ENCODE measurements at regions not wholly inside any gene's neighbourhood (a gene's known extent, or its start where the extent isn't known, plus 50 kb on each side); places are given as distances from the start of the nearest gene placed in this dataset.

DNA sequence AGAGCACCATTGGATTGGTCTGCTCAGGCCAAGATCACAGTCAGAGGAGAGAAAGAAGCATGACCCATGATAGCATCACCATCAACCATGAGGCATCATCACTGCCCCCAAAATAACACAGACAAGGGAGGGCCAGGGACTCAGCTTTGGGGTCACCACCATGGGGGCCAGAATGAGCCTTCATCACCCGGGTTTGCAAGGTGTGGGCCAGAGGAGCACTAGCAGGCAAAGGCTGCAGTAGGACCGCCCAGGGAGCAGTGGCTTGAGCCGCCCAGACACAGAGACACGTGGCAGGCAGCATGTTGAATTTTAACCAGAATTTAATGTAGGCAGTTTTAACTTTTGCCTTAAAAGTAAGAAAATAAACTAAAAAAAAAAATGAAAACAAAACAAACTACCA lies 53.7 kb upstream of the TMPRSS2 start:
- no peak overlapping the region for H3K27ac ChIP-seq
- intact Hi-C loops (cut with DNase I), result no loop called here
- no peak for ATAC-seq

DNA sequence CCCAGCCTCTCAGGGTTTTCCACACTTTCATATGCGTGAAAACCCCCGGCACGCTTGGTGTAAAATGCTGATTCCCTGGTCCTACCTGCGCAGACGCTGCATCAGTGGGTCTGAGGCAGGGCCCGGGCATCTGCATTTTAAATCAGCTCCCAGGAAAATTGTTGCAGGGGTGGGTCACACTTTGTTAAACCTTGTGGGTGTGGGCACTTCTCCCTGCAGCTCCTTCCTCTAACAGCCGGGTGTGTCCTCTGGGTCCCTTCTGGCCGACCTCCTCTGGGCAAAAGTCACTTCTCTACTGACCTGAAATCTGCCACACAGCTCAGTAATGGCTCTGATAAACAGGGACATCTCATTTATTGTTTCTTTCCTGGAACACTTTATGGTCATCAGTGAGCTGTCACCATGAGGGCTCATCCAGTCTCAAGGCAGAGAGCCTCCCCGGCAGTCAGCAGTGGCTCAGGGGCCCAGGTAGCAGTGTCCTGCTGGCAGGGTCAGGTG lies 52.8 kb upstream of the TMPRSS2 start:
- intact Hi-C loops (cut with DNase I), result no loop called here
- no peak for DNase-seq
- no peak for ATAC-seq
- Histone ChIP-seq H3K36me3 (replicated peaks in 1 of 2; ENCODE audit: insufficient read depth in 1 of 2, low read depth in 2 of 2) (no peaks in the 10 kb centered on the region), H3K27ac (no peak overlapping the region), H3K27me3 (no peaks in the 10 kb centered on the region), H3K4me3 (no peak overlapping the region), H3K4me1 (peaks cover 19% of the 10 kb centered on the region), H3K9me3 (no peaks in the 10 kb centered on the region)
- TF ChIP-seq, protein P1, sequence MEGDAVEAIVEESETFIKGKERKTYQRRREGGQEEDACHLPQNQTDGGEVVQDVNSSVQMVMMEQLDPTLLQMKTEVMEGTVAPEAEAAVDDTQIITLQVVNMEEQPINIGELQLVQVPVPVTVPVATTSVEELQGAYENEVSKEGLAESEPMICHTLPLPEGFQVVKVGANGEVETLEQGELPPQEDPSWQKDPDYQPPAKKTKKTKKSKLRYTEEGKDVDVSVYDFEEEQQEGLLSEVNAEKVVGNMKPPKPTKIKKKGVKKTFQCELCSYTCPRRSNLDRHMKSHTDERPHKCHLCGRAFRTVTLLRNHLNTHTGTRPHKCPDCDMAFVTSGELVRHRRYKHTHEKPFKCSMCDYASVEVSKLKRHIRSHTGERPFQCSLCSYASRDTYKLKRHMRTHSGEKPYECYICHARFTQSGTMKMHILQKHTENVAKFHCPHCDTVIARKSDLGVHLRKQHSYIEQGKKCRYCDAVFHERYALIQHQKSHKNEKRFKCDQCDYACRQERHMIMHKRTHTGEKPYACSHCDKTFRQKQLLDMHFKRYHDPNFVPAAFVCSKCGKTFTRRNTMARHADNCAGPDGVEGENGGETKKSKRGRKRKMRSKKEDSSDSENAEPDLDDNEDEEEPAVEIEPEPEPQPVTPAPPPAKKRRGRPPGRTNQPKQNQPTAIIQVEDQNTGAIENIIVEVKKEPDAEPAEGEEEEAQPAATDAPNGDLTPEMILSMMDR (IDR thresholded peaks at IDR 0.05), result no peak
- TF ChIP-seq POLR2A (IDR thresholded peaks at IDR 0.05), result no peak
- WGBS, 2 donors, result 56 to 60% methylated on average over 9 of the region's 9 CpGs

More for the DNA sequence above, 53.7 kb upstream of the TMPRSS2 start:
- 84 to 88% methylated on average over 4 of the region's 4 CpGs for WGBS, 2 donors
- peaks cover 19% of the 10 kb centered on the region for H3K4me1 ChIP-seq
- H3K4me3 ChIP-seq, result no peak overlapping the region
- H3K27me3 ChIP-seq, result no peaks in the 10 kb centered on the region
- H3K36me3 ChIP-seq (replicated peaks in 1 of 2; ENCODE audit: insufficient read depth in 1 of 2, low read depth in 2 of 2), result no peaks in the 10 kb centered on the region
- no peak for DNase-seq
- no peak for TF ChIP-seq POLR2A (IDR thresholded peaks at IDR 0.05)
- TF ChIP-seq, protein P1 (IDR thresholded peaks at IDR 0.05), result no peak
- H3K9me3 ChIP-seq, result no peaks in the 10 kb centered on the region

DNA sequence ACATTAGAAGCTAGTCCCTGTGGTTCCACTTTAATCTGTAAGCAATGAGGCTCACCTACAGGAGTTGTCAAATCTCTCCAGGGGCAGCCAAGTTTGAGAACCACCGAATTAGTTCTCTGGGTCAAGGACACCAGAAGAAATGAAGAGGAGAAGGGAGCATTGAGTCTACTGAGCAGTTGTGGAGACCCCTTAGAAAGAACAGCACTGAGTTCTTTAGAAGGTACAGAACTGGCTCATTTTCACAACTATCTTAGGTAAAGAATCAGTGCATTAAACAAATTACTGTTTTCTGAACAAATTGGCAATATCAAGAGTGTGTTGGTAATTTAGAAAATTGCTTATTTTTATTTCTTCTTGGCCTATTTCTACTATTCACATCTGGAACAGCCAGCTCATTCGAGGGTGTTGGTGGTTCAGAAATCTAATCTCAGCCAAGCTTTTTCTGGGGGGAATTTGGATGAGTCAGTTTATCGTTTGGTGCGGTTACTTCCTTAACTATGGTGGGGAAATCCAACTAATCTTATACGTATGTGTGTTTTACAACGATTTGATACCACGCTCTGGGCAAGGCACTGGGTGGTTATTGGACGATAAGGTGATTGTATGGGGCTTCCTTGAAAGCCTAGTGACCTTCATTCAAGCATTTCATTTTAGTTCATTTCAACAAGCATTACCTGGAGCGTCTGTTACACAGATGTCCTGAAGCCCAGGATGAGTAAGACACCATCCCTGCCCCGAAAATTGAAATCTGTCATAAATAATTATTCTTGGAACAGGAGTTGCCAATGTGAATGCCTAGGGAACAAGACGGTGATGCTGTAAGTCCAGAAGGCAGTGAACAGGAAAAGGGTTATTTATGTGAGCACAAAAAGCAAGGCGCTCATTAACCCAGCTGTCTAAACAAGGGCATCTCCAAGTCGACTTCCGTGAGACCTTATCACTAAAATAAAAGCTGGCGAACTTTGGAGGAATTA lies 52.0 kb upstream of the TMPRSS2 start:
- H3K27me3 ChIP-seq, result no peaks in the 10 kb centered on the region
- TF ChIP-seq POLR2A (IDR thresholded peaks at IDR 0.05), result no peak
- TF ChIP-seq, protein P1 (IDR thresholded peaks at IDR 0.05), result no peak
- H3K36me3 ChIP-seq (replicated peaks in 1 of 2; ENCODE audit: insufficient read depth in 1 of 2, low read depth in 2 of 2), result no peaks in the 10 kb centered on the region
- H3K4me3 ChIP-seq, result no peak overlapping the region
- intact Hi-C loops (cut with DNase I), result no loop called here
- no peaks in the 10 kb centered on the region for H3K9me3 ChIP-seq
- 62 to 65% methylated on average over 15 of the region's 15 CpGs for WGBS, 2 donors
- H3K27ac ChIP-seq, result no peak overlapping the region
- peaks cover 19% of the 10 kb centered on the region for H3K4me1 ChIP-seq
- no peak for DNase-seq
- ATAC-seq, result no peak

DNA sequence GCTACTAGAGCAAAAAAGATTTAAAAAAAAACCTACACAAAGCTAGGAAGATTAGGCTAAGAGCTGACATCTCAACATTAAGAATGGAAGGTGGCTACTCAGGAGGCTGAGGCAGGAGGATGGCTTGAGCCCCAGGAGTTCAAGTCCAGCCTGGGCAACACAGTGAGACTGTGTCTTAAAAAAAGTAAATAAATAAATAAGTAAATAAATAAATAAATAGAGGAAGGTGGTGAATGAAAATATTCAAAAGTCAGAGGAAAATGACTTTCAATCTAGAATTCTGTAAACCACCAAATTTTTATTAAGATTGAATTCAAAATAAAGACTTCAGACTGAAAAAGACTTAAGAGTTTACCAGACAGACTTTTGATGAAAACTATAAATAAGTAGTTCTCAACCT lies 50.9 kb upstream of the TMPRSS2 start:
- no peak for ATAC-seq
- TF ChIP-seq POLR2A (IDR thresholded peaks at IDR 0.05), result no peak
- TF ChIP-seq, protein P1 (IDR thresholded peaks at IDR 0.05), result no peak
- Histone ChIP-seq H3K4me3 (no peak overlapping the region), H3K27ac (no peak overlapping the region), H3K36me3 (replicated peaks in 1 of 2; ENCODE audit: insufficient read depth in 1 of 2, low read depth in 2 of 2) (no peaks in the 10 kb centered on the region), H3K27me3 (no peaks in the 10 kb centered on the region), H3K4me1 (peaks cover 20% of the 10 kb centered on the region), H3K9me3 (no peaks in the 10 kb centered on the region)
- no peak for DNase-seq
- intact Hi-C loops (cut with DNase I), result no loop called here
